ENCODE measurements at regions not wholly inside any gene's neighbourhood (a gene's known extent, or its start where the extent isn't known, plus 50 kb on each side); places are given as distances from the start of the nearest gene placed in this dataset.
"Not testable (repeated sequence)": the region's sequence is repeated elsewhere in the genome, so short reads cannot be mapped to it uniquely, and the experiment has no call there.

- DNase-seq (ENCODE audit: low spot score) = no peak
- ChIA-PET POLR2A (ENCODE audit: low non-redundant PET) (no interaction called here), CTCF (no interaction called here)
- TF ChIP-seq CTCF (conservative IDR thresholded peaks at IDR 0.05; ENCODE audit: low read depth) = no peak
- H3K27ac ChIP-seq = no peak overlapping the region
Measured at GRCh38 chr10:121375172-121375571, 223.1 kb downstream of the FGFR2 start.

GRCh38 chr10:121378251-121378801 is 219.9 kb downstream of the FGFR2 start:
- POLR2A ChIA-PET (ENCODE audit: low non-redundant PET) = no interaction called here
- CTCF ChIA-PET = no interaction called here
- DNase-seq (ENCODE audit: low spot score) = no peak
- TF ChIP-seq CTCF (conservative IDR thresholded peaks at IDR 0.05; ENCODE audit: low read depth) = no peak
- no peak overlapping the region for H3K27ac ChIP-seq

GRCh38 chr10:121379013-121379412 is 219.2 kb downstream of the FGFR2 start:
- H3K27ac ChIP-seq = no peak overlapping the region
- POLR2A ChIA-PET (ENCODE audit: low non-redundant PET) = no interaction called here
- DNase-seq (ENCODE audit: low spot score) = no peak
- CTCF ChIA-PET = no interaction called here
- TF ChIP-seq CTCF (conservative IDR thresholded peaks at IDR 0.05; ENCODE audit: low read depth) = no peak

GRCh38 chr10:121380211-121380610 is 218.0 kb downstream of the FGFR2 start:
- CTCF ChIA-PET = no interaction called here
- no peak for DNase-seq (ENCODE audit: low spot score)
- no peak overlapping the region for H3K27ac ChIP-seq
- POLR2A ChIA-PET (ENCODE audit: low non-redundant PET) = no interaction called here
- no peak for TF ChIP-seq CTCF (conservative IDR thresholded peaks at IDR 0.05; ENCODE audit: low read depth)

- DNase-seq (ENCODE audit: low spot score); H3K27ac ChIP-seq; CTCF ChIA-PET; POLR2A ChIA-PET (ENCODE audit: low non-redundant PET): not testable (repeated sequence)
Measured at GRCh38 chr10:121382029-121382520, 216.2 kb downstream of the FGFR2 start.

- ChIA-PET POLR2A (ENCODE audit: low non-redundant PET) (no interaction called here), CTCF (interaction anchor here (0.6 kb wide), 2 partner anchors 21 to 38 kb away, joined by 4 to 5 read pairs; no protein-coding TSS in a partner anchor)
- no peak for TF ChIP-seq CTCF (conservative IDR thresholded peaks at IDR 0.05; ENCODE audit: low read depth)
- no peak for DNase-seq (ENCODE audit: low spot score)
- no peak overlapping the region for H3K27ac ChIP-seq
Measured at GRCh38 chr10:121385136-121385535, 213.1 kb downstream of the FGFR2 start.

- CTCF ChIA-PET = no interaction called here
- no peak overlapping the region for H3K27ac ChIP-seq
- POLR2A ChIA-PET (ENCODE audit: low non-redundant PET) = no interaction called here
- TF ChIP-seq CTCF (conservative IDR thresholded peaks at IDR 0.05; ENCODE audit: low read depth) = no peak
- DNase-seq (ENCODE audit: low spot score) = no peak
Measured at GRCh38 chr10:121392657-121393056, 205.6 kb downstream of the FGFR2 start.
